ENCODE measurements at regions not wholly inside any gene's neighbourhood (a gene's known extent, or its start where the extent isn't known, plus 50 kb on each side); places are given as distances from the start of the nearest gene placed in this dataset.

- TF ChIP-seq CTCF (IDR thresholded peaks at IDR 0.05; ENCODE audit: low read depth, low read length) = no peak
- TF ChIP-seq EZH2phosphoT487 (IDR thresholded peaks at IDR 0.05; ENCODE audit: low read depth) = no peak
These were observed 135.3 kb upstream of the VANGL1 start for GRCh38 chr1:115506518-115506917.
